Stimulated activated CD4-positive, alpha-beta T cell treated with anti-CD3 and anti-CD28 coated beads, Interleukin-1b, Interleukin-23, amount 100 ng/mL, for 48 hours (primary cell): ENCODE measurements at regions not wholly inside any gene's neighbourhood (a gene's known extent, or its start where the extent isn't known, plus 50 kb on each side); places are given as distances from the start of the nearest gene placed in this dataset.

Experiments used
- DNase-seq: peaks from one replicate; pipeline ENCODE4 v3.0.0-alpha.2; 2020

DNA sequence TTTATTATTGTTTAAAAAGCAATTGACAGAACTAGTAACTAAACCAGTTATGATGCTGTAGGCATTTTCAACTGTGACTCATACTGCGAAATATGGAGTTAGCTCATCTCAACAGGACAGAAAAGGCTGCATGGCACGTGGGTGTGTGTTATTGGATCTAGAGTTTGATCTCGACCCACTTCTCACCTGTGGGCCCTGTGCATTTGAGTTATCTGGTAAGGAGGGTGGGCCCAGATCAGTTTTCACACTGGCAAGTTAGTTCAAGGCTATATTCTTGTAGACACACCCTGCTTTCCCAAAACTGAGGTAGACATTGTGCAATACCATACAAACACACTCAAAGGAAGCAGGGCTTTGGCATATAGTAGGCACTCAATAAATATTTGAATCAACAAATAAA lies 71.3 kb upstream of the PRDX6 start:
- DNase-seq, result no peak

DNA sequence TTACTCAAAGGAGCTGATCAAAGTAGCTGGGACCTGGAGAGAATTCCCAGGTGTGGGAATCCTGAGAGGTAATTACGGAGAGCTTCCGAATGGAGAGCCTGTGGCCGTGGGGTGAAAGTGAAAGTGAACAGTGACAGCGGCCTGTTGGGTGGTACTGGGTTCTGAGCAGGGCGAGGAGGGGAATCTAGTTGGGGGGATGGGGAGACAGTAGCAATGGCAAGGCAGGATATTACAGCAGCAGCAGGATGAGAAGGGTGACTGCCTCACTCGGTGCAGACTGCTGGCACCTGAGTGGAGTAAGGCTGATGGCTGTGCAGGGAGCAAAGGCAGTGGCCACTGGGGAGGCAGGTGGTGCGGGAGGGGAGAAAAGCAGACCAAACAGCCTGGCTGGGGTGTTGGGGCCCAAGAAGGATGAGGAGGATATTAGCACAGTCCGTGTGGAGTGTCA lies 70.3 kb upstream of the PRDX6 start:
- DNase-seq, result no peak

- DNase-seq, result no peak
These were observed 69.3 kb upstream of the PRDX6 start for GRCh38 chr1:173407846-173408245.

- DNase-seq, result no peak
These were observed 68.2 kb upstream of the PRDX6 start for GRCh38 chr1:173408886-173409285.

DNA sequence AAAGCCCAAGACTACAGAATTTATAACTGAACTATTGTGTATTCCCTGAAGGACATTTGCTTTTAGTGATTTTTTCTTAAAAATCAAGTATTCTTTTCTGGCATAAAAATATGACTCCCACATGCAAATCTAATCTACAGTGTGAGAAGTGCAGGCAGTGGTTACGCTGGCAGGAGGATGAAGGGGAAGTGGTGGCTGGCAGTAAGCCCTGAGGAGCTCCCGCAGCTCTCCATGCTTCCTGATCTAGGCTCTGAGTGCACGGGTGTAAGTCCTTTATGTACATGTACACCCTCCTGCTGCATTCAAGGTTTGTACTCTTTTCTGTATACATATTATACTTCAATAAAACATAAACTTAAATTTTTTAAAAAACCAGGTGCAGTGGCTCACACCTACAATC lies 67.5 kb upstream of the PRDX6 start:
- DNase-seq, result no peak

- DNase-seq, result no peak
These were observed 66.9 kb upstream of the PRDX6 start for GRCh38 chr1:173410133-173410793.

- no peak for DNase-seq
These were observed 66.3 kb upstream of the PRDX6 start for GRCh38 chr1:173410794-173411236.

DNA sequence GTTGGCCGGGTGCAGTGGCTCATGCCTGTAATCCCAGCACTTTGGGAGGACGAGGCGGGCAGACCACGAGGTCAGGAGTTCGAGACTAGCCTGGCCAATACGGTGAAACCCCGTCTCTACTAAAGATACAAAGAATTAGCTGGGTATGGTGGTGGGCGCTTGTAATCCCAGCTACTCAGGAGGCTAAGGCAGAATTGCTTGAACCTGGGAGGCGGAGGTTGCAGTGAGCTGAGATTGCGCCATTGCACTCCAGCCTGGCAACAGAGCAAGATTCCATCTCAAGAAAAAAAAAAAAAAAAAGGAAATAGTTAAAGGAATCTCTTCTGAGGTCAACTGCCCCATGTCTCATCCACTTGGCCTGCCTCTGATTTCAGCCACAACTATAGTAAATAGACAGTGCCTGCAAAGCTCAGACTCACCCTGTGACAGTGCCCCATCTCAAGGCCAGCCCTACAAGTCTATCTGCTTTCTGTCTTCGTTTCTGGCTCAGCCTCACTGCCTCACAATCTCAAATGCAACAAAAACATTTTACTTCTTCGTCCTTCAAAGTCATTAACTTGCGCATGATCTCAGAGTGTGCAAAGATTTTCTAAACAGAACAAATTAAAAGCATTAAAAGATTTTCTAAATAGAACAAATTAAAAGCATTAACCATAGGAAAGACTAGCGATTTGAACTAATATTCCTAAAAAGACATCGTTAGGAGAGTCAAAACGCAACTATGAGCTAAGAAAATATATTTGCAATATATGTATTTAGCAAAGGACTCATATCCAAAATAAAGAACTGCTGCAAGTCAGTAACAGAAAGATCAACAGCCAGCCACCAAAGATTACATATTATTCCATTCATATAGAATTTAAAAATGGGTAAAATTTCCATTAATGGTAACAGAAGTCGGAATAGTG lies 65.0 kb upstream of the PRDX6 start:
- DNase-seq, result no peak

GRCh38 chr1:173413271-173413707 lies 63.8 kb upstream of the PRDX6 start:
- no peak for DNase-seq

GRCh38 chr1:173414136-173414535 lies 63.0 kb upstream of the PRDX6 start:
- DNase-seq, result no peak

- no peak for DNase-seq
These were observed 62.5 kb upstream of the PRDX6 start for GRCh38 chr1:173414539-173415226.

DNA sequence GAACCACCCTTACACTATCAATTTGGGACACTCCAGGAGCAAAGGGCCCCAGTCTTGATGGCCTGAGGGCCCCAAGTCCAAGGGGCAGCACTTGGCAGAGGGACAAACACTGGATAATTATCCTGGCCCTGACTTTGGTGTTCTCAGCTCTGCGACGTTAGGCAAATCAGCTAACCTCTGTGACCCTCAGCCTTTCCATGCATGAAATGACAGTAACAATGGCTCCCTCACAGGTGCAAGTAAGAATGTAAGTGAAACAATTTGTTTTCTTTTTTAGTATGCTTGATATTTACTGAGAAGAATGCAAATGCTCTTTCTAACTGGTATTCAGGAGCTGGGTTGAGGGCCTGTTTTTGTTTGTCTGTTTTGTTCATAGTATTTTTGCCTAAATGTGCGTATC lies 61.6 kb upstream of the PRDX6 start:
- no peak for DNase-seq

DNA sequence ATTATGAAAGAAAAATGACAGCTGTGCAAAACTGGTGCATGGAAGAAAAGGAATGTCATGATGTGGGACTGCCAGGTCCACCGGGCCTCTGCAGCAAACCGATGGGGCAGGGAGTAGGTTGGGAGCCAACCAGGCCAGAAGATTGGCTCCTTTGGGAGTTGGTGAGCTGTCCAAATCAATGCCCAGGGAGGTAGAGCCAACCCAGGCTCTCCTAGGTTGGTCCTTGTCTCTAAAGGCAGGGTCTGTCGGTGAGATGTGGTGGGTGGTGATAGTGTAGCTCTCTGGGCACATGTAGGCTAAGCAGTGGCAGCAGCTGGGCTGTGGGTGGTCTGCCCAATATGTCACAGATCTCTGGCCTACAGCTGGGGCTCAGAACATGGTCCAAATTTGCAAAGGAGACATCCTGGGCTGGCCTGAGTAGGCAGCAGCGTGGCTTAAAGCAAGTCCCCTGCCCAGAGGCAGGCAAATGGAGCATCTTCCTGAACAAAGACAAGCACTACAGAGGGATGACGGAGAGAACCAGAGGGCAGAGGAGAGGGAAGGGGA lies 61.2 kb upstream of the PRDX6 start:
- no peak for DNase-seq

DNA sequence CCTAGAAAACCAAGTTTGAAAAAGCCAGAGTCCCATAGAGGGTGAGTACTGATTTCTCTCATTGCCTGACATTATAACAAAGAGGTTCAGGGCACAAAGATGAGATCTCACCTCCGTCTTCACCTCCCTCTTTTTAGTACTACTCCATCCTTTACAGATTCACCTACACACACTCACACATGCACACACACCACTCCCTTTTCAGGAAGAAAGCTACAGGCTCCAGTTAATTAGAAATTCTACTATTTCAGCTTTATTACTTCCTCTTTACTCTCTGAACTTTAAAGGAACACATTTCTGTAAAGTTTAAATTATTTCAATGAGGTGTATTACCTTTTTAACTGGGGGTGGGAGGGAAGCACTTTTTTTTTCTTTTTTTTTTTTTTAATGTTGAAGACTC lies 59.6 kb upstream of the PRDX6 start:
- no peak for DNase-seq

DNA sequence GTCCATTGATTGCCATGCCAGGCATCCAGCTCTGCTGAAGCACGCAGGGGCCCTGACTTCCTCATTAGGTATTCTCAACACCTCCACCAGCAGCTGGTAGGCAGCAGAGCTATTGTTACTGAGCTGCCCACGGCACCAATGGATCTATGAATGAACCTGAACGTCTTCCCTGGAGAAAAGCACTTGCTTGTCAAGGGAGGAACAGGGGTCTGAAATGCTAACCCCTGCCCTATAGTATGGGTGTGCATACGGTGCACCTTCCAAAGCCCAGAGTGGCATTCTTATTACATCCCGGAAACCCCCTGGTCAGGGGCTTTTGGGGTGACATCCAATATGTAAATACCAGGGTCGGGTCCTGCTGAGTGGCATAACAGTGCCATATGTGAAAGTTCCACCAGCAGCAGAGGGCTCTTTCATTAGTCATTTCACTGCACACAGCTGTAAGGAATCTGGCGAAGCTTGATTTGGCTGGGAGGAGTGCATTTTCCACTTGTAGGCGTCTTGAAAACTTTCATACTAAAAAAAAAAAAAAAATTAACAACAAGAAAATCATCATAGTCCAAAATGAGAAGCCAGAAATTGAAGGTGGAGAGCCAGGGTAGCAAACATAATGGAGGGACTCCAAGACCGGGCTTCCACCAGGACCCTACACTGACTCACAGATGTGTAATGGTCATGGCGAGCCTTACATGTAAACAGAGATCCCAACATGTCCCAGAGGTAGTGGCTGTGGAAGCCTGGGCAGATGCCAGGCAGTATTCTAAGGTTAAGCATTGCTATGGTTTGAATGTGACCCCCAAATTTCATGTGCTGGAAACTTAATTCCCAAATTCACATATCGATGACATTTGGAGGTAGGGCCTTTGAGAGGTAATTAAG lies 58.8 kb upstream of the PRDX6 start:
- DNase-seq, result no peak

GRCh38 chr1:173420330-173420806 lies 56.8 kb upstream of the PRDX6 start:
- DNase-seq, result peak; percentile 56

DNA sequence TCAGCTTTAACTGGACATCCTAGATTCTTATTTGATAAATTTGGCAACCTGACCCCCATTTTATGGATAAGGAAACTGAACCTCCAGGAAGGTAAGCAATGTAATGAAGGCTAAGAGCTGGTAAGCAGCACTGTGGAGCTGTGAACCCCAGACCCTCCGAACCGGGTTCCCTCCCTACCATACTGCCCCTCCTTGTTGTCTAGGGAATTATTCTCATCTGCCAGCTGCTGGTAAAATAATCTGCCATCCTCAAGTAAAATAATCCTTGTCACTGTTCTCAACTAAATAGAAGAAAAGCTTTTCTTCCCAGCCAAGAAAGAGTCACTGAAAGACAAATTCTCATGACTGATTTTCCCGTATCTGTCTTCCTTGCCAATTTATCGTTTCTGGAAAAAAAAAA lies 55.8 kb upstream of the PRDX6 start:
- no peak for DNase-seq

- no peak for DNase-seq
These were observed 55.3 kb upstream of the PRDX6 start for GRCh38 chr1:173421789-173422188.

DNA sequence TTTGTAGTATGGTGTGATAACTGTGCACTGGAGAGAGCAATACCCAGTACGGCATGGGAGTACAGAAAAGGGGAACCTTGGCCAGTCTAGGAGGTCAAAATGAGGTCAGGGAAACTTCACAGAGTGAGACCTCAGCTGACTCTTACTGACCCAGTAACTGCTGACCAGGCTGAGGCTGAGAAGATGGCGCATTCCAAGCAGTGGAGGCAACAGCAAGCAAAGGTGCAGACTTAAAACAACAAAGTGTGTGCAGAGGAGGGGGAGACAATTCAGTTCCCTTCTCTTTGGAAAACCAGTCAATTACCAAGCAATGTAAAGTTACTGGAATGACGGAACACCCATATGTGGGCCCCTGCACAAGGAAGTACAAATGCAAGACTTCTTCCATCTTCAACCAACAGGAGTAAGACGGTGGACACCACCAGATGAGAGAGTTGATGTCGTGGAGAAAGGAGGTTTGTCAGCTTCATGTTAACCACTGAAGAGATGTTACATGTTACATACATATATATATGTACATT lies 54.6 kb upstream of the PRDX6 start:
- DNase-seq, result no peak

DNA sequence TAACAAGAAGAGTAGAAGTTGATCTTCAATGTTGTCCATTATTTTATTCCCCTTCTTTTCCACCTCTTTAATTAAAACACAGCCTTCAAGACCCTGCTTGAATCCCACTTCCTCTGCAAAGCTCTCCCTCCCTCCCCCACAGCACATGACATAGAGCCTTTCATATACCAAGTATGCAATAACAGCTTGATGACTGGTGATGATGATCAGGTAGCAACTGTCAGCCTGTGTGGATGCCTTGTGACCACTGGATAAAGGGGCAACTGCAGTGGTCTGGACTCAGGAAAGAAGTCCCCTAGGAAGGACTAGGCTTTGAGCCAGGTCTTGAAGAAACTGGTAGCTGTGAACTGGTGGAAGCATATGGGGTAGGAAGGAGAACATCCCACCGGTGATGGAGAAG lies 53.8 kb upstream of the PRDX6 start:
- DNase-seq, result no peak

- DNase-seq, result no peak
These were observed 53.0 kb upstream of the PRDX6 start for GRCh38 chr1:173424143-173424542.
